HG03159 (cell line): ENCODE measurements at regions not wholly inside any gene's neighbourhood (a gene's known extent, or its start where the extent isn't known, plus 50 kb on each side); places are given as distances from the start of the nearest gene placed in this dataset.

Experiments used
- ATAC-seq: cut with Tn5 transposase; IDR thresholded peaks from one replicate; pipeline ENCODE4 v1.9.1; 2021; ENCODE audit warnings: mild to moderate bottlenecking, moderate library complexity; ENCODE audit not compliant: unreplicated experiment

DNA sequence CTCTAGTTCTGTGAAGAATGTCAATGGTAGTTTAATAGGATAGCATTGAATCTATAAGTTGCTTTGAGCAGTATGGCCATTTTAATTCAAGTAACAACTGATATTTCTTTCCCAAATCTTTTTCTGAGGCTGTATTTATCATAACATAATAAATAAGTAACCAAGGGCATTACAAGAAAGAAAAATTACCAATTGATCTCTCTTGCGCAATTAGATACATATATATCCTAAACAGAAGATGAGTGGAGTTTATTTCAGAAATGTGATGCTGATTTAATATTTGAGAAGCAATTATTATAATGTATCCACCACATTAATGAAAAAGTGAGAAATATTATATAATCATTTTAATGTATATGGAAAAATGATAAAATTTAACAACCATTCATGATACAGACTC is 802.5 kb upstream of the AGA start:
- ATAC-seq = no peak

DNA sequence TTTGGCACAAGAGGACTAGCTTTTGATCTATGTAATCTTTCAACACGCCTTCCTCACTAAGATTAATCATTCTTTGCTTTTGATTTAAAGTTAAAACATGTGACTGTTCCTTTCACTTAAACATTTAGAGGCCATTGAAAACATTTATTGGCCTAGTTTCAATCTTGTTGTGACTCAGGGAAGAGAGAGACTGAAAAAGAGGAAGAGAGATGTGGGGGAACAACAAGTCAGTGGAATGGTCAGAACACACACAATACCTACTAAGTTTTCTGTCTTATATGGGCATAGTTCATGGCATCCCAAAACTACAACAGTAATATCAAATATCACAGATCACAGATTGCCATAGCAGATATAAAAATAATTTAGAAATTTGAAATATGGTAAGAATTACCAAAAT is 812.9 kb upstream of the AGA start:
- ATAC-seq = no peak

DNA sequence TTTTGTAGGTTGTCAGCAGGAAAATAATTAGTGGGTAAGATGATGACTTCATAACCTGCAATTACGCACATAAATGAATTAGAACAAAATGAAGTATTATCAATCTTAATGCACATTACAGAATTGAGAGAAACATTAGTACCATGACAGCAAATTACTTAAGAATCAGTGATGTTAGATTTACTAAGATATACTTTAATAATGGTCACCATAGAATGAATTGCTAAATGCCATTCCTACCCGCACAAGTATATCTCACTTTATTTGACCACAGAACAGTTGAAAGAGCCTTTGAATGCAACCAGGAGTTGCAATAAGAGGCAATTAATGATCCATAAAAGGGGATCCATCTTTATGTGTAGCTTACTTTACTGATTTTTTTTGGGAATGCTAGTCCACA is 816.4 kb upstream of the AGA start:
- no peak for ATAC-seq

DNA sequence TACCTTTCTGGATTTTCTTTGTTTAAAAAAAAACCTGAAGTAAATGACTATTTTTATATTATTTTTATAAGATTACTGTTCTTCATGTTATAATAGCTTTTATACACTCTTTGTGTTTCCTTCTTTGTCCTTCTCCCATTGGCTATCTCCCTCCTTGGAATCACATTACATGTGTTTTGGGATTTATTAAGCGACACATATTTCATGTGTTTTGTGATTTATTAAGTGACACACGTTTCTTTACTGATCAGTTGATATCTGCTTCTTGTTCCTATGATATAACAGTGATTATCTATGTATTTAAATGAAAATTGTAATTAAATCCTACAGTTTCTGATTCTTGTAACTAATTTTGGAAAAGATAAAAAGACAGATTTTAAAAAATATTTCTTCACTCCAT is 817.3 kb upstream of the AGA start:
- no peak for ATAC-seq

DNA sequence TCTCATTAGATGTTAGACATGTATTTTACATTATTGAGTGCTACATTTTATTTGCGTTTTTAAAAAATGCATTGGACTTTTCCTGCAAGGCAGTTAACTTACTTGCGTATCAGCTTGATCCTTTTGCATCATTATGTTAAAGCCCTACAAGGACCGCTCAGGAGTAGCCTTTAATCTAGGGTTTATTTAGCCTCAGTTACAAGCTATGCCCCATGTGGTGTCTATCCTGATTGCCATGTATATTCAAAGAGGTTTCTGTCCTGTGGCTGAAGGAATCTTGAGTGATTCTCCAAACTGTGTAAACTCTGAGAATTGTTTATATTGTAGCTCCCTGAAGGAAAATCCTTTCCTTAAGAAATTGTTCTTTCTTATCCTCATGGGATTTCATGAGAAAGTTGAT is 821.8 kb upstream of the AGA start:
- ATAC-seq = no peak

DNA sequence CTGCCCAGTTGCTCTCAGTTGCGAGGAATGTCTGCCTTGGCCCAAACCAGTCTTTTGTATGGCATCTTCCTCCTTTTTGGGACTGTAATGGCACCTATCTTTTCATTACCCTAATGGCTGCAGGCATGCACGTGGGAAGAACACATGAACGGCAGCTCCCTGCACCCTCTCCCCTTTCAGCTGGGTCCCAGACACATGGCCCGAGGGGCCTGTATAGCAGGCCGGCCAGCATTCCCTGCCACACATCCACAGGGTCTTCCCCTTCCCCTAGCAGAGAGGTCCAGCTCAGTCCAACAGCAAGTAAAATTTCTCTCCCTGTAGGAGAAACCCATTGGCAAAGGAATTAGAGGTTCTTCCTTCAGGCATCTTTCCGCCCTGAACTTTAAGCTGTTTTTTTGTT is 829.1 kb upstream of the AGA start:
- no peak for ATAC-seq

DNA sequence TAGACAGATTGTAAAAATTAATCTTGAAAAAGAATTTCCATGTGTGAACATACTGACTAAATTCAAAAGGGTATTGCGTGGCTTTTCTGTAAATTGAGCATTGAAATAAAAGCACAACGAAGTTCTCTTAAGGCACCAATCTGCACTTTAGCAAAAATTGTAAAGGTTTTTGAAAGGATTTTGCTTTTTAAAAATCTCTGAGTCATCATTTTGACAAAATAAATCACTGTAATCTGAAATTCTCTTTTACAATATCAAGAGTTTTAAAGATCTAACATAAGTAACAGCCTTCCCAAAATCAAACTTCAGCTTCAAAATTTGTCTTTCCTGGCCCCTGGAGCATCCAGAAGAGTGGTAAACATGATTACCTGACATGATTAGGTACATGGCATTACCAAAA is 830.9 kb upstream of the AGA start:
- ATAC-seq = no peak

DNA sequence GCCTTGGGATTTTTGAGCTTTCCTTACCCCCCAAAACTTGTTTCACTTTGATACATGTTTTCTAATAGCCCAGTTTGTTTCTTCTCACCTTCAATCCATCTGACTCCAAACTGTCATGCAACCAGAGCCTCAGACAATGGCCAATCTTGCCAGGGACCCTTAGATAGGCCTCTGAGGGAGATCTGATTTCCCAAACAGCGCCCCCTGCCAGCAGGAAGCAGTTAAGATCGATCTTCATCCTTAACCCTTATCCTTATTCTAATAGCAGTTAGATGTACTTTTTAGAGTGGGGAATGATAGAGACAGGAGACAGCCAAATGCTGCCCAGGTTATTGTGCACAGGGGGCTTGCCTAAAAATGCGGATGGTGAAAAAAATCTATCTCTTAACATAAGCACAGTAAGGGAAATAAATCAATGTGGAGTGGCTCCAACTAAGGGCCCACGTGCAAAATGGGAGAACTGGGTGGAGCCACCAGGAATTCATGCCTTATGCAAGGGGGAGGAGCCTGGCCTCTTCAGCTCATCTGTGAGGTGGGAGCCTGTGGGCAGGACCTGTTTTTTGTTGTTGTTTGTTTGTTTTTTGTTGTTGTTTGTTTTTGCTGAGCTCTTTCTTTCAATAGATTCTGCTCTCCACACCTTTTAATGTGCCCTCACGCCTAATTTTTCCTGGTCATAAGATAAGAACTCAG is 833.6 kb upstream of the AGA start:
- no peak for ATAC-seq

DNA sequence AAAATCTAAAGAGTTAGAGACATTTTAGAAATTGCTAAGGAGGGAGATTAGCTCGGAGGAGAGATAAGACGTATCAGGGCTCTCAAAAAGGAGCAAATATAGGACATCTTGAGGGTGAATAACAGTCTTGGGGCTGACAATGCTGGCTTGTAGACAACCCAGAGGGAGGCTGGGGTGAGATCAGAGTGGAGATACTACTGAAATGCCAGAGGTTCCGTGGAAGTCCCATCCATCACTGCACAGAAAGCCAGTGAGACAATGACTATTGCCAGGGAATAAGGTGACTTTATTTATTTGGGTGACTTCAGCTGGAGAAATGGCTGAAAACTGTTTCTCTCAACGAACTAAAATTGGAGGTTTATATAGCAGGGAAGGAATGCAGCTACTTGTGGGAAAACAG is 838.1 kb upstream of the AGA start:
- no peak for ATAC-seq

DNA sequence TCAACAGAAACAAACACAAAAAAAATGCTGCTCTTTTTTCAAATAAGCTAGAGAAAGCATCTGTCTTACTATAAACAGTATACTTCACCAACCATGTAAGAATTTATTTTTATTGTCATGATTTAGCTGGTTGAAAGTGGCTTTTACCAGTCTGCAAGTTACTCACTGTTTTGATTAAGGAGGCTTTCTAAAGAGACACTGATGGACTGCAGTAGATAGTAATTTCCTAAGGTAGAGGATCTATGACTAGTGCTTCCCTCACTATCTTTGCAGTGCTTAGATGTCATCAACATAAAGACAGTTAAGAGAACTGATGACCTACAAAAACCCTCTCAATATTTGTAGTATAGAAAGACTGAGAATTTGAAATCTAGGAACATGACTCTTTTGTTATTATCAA is 846.2 kb upstream of the AGA start:
- ATAC-seq = no peak

DNA sequence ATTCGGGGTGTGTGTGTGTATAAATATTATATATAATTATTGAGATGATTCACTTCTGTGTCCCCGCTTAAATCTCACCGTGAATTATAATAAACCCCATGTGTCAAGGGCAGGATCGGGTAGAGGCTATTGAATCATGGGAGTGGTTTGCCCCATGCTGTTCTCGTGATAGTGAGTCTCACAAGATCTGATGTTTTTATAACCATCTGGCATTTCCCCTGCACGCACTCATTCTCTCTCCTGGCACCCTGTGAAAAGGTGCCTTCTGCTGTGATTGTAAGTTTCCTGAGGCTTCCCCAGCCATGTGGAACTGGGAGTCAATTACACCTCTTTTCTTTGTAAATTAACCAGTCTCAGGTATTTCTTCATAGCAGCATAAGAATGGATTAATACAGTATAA is 851.4 kb upstream of the AGA start:
- no peak for ATAC-seq

DNA sequence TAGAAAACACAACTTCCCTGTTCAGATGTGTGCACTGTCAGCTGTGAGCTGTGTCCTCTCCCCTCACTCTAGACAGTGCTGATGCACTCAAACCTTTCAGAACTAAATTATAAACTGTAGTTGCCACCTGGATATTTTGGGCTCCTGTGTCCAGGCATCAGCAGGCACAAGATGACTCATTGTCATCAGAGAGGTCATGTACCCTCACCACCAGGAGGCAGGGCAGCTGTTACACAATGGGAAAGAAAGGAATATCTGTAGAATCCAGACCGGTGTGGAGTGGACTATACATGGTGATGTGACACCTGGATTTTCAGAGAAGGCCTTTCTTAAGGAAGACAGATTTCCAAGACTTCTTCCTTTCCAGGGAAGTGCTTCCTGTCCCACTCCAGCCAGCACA is 854.4 kb upstream of the AGA start:
- no peak for ATAC-seq

DNA sequence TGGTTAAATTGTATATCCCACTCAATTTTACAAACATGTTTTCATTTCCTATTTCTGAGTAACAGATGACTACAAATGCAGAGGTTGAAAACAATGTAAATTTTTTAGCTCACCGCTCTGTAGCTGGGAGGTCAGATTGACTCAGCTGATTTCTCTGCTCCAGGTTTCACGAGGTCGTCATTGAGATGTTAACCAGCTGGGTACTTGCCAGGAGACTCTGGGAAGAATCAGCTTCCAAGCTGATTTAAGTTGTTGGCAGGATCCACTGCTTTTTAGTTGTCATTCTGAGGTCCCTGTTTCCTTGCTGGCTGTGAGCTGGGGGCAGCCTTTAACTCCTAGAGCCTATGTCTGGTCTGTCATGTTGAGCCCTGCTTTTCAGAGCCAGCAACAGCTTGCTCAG is 864.3 kb upstream of the AGA start:
- ATAC-seq = no peak

DNA sequence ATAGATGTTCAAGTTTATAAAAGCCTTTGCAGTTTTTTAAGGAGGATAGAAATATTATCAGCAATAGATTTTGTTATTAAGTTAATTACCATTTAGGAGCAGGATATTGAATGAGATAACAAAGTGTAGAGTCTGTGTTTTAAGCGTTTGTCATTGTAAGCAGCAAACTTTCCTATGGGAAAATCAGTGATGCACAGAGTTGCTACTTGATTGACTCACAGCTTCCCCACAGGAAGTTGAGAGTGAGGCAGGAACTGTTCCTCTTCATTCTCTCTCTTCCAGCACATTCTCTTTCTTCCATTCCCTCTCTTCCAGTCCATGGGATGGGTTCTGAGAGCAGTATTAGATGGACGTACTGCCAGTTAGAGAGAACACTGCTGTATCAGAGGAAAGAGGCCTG is 867.7 kb upstream of the AGA start:
- ATAC-seq = no peak

DNA sequence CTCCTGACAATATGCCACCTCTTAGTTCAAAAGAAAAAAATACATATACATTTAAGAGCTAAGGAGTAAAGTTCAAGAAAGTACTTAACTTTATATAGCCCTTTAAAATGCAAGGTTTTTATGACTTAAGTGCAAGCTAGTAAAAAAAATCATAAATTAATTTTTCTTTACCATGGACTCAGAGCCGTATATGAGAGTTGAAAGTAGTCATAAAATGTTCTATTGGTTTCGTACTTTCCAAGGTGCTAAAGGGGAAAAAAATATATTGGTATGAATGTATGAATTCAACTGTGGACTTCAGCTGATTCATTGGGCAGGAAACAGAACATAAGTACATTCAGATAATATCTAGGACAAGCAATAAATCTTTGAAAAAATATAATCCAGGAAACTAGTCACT is 869.8 kb upstream of the AGA start:
- no peak for ATAC-seq

DNA sequence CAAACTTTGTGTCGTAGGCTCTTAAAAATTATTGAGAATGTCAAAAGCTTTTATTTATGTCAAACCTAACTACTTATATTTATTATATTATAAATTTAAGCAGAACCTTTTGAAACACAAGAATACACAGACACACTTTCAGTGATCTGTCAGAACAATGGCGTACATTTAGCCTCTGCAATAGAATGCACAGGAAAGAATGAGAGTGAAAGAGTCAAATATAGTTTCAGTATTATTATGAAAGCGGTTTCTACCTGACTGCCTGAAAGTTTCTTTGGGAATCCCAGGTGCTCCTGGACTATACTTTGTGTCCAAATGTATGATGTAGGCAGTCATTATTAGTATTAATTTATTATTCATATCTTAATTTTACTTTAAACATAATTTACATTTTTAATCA is 872.0 kb upstream of the AGA start:
- no peak for ATAC-seq

DNA sequence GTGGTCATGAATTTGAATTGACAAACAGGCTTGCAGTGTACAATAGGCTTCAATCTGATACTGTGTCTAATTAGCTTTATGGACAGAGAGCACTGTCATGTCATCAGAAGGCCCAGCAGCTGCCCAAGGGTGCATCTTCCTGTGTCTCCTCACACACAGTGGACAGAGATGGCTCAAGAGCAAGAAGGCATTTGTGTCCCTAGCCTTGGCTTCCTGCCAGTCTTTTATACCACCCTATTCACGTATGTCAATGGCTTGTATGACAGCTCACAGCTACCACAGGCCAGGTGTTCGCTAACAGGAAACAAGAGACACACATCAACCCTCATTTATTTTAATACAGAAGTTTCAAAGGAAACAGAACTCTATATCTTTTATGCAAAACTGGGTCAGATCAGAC is 874.0 kb upstream of the AGA start:
- no peak for ATAC-seq

DNA sequence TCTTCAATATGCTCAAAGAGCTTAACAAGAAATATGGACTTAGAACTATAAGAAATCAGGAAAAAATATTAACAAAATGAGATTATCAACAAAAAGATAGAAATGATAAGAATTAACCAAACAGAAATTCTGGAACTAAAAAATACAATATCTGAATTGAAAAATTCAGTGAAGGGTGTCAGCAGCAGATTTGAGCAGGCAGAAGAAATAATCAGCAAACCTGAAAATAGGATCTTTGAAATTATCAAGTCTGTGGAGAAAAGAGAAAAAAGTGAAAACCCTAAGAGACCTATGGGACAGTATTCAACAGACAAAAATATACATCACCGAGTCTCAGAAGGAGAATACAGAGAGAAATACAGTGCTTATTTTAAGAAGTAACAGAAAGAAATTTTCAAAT is 877.8 kb upstream of the AGA start:
- no peak for ATAC-seq

DNA sequence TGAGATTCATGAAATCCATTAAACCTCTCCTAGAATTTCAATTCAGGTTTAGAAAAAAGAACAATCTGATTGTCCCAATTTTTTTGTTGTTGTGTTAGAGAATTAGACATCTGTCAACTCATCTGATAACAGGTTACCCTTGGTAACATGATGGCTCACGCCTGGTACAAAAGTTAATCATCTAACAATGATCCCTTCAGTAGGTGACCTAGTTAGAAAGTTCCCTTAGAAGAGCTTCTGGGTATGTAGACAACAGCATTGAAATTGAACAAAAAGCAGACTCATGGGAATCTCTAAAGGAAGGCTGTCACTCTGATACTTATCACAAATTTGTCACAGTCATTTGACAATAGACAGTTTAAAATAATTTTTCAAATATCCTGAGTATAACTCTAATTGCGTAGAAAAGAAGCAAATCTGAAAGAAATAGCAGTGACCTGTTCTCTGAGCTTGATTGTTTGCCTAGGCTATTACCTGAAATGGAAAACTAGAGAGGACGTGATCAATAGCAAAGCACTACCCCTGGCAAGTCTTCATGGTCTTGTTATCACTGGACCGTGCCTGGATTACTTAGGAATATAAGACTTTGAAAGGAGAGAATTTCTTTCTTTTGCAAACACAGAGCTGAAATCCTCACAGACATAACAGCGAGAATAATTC is 880.4 kb upstream of the AGA start:
- no peak for ATAC-seq

DNA sequence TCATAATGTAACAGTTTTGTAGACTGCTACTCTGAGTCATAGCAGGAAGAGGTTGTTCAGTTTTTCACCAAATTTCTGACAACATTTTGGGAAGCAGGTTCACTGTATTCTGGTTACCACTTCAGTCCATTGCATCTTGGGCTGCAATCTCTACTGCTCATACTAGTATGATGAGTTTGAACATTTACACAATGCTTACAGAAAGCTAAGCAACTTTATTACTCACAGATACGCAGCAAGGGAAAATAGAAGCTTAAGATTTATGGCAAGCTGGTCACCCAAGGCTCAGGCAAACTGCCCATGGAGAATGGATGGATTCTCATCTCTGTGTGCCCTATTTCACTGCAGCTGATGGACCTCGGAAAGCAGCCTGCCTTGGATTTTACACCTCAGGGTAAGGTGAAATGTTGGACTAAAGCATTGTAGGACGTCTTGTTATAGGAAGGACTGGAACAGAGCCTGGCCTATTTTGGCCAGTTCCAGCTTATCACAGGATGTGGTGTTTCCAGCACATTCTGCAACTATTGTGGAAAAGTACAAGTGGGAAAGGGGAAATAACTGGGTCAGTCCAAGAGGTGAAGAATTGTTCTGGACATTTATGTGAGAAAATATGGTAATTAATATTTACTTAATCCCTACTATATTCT is 887.1 kb upstream of the AGA start:
- ATAC-seq = no peak

DNA sequence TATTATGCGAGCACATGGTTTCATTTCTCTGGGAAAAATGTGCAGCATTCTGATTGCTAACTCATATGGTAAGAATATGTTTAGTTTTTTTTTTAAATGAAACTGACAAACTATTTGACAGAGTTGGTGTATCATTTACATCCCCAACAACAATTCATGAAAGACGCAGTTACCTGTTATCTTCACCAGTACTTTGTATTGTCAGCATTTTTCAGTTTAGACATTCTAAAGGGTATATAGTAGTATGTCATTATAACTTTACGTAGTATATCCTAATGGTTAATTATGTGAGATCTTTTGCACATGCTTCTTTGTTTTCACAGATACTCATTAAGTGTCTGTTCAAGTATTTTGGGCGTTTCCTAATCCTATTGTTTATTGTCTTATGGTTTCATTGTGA is 891.1 kb upstream of the AGA start:
- ATAC-seq = no peak

DNA sequence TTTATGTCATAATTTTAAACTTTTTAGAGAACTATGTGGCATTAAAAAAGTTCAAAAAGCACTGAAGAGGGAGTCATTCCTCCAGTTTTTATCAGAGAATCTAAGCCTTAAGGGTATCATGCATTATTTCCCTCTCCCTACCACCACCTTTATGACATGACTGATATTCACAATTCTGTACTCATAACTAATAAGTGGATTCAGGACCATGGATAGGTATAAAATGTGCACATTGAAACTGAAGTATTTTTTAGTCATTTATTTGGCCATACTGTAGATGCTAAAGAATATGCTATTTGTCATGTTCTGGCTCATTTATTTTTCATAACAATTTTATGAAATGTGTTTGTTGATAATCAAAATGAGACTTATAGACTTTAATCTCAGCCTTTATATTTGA is 897.5 kb upstream of the AGA start:
- no peak for ATAC-seq

DNA sequence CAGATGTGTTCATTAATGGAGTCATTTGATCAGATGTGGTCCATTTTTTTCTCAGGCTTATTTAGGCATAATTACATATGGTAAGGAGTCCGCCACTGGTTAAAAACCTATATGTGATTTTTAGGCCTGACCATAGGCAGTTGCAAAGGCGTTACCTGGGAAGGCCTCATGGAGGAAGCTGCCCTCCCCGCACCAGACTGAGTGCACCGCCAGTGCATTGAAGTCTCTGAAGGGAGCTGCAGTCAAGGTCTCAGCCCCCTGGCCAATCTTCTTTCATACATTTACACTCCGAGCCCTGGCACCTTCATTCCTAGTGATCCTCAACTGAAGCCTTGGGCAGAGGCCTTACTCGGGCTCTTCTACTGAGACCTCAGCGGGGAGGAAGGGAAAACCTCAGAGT is 898.2 kb upstream of the AGA start:
- no peak for ATAC-seq
